Hepatocyte (in vitro differentiated cells): ENCODE measurements at regions not wholly inside any gene's neighbourhood (a gene's known extent, or its start where the extent isn't known, plus 50 kb on each side); places are given as distances from the start of the nearest gene placed in this dataset.

Source experiments
- EZH2 ChIP-seq: fragments of 200-600 bp; sonication (generic); IDR thresholded peaks from 2 replicates; pipeline ENCODE4 v1.6.1; 2016; ENCODE audit warnings: antibody characterized with exemption, mild to moderate bottlenecking, borderline replicate concordance
- EZH2phosphoT487 ChIP-seq: fragments of 200-600 bp; sonication (generic); IDR thresholded peaks from one replicate; pipeline ENCODE4 v1.6.1; 2018; ENCODE audit warnings: antibody characterized with exemption, mild to moderate bottlenecking, low read depth, moderate library complexity; ENCODE audit not compliant: unreplicated experiment, severe bottlenecking
- TF ChIP-seq, protein P1 (sequence below): fragments of 200-600 bp; sonication (generic); IDR thresholded peaks from 2 replicates; pipeline ENCODE4 v1.5.1; 2016; ENCODE audit warnings: antibody characterized with exemption, mild to moderate bottlenecking; ENCODE audit not compliant: poor library complexity

DNA sequence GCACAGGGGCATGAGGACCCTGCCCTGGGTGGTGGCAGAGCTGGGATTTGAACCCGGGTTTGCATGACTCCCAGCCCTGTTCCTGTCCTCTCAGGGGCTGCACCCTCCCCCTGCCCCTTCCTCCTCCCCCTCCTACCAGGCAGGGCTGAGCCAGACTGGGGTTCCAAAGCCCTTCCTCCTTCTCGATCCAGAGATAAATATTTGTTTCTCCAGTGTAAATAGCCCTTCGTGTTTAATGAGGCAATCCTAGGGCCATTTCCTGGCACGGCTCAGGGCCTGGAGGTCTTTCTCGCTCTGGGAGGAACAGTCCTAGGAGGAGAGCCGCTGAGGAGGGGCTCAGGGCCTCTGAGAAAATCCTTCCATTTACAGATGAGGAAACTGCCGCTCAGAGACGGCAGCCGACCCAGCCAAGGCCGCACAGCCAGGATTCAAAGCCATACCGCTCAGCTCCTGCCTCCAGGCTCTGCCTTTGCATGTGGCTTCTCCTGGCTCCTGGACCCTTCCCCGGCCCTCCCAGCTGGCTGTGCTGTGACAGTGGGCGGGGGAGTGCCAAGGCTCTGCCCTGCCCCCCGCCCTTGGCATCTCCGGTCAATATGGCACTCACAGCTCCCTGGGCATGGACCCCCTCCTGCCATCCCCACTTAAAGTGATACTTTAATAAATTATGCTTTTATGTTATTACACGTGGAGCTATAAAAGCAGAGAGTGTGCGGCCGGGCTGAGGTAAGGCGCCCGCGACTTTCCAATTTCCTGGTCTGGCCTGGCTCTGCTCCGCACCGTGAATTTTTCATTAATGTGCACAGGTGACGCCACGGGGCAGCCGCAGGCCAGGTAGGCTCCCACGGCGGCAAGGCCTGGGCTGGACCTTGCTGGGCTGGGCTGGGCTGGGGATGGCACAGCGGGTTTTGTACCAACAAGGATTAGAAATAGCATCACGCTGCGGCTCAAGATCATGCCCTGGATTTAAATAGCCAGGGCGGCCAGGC, 114.7 kb upstream of the WNT4 start:
- TF ChIP-seq, protein P1, sequence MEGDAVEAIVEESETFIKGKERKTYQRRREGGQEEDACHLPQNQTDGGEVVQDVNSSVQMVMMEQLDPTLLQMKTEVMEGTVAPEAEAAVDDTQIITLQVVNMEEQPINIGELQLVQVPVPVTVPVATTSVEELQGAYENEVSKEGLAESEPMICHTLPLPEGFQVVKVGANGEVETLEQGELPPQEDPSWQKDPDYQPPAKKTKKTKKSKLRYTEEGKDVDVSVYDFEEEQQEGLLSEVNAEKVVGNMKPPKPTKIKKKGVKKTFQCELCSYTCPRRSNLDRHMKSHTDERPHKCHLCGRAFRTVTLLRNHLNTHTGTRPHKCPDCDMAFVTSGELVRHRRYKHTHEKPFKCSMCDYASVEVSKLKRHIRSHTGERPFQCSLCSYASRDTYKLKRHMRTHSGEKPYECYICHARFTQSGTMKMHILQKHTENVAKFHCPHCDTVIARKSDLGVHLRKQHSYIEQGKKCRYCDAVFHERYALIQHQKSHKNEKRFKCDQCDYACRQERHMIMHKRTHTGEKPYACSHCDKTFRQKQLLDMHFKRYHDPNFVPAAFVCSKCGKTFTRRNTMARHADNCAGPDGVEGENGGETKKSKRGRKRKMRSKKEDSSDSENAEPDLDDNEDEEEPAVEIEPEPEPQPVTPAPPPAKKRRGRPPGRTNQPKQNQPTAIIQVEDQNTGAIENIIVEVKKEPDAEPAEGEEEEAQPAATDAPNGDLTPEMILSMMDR = no peak
- TF ChIP-seq EZH2 (no peak), EZH2phosphoT487 (no peak)
